ENCODE measurements at regions not wholly inside any gene's neighbourhood (a gene's known extent, or its start where the extent isn't known, plus 50 kb on each side); places are given as distances from the start of the nearest gene placed in this dataset.

GRCh38 chr11:27761356-27761755 is 61.1 kb upstream of the BDNF start:
- DNase-seq: no peak

DNA sequence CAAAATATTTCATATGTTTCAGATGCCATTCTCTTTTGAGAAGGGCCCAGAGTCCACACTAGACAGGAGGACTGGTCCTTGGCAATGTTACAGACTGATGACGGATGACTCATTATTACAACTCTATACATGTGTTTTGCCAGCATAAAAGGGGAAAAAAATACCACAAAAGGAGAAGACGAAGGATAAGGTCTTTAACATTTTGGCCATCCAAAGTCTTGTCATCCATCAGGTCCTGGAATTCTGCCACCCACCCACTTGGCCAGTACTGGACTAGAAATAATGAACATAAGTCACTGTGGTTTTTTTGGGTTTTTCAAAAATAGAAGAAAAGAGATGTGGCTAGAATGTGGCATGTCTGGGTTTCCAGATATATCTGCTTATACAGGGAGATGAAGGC is 57.7 kb upstream of the BDNF start:
- DNase-seq: no peak

- no peak for DNase-seq
These were observed 54.1 kb upstream of the BDNF start for GRCh38 chr11:27754035-27755017.
